Gastrocnemius medialis (tissue), 4 donors: ENCODE measurements at regions not wholly inside any gene's neighbourhood (a gene's known extent, or its start where the extent isn't known, plus 50 kb on each side); places are given as distances from the start of the nearest gene placed in this dataset.

ENCODE experiments used
- ATAC-seq, 2 donors: fragments of 150-250 bp; one replicate each; pipeline ENCODE4 v1.9.1; 2016
- DNase-seq, 2 donors: peaks; one replicate each; pipeline ENCODE4 v3.0.0-alpha.2; 2019
- H3K27ac ChIP-seq, 4 donors: fragments of 200-600 bp; sonication (generic); 1 replicate in 1 of 4; 2 replicates in 3 of 4; pipeline ENCODE4 v1.5.1; 2016 to 2018; ENCODE audit warnings: mild to moderate bottlenecking in 2 of 4, moderate library complexity in 1 of 4
- H3K27me3 ChIP-seq, 3 donors: fragments of 200-600 bp; sonication (generic) in 2 of 3; 1 replicate in 1 of 3; 2 replicates in 2 of 3; pipeline versions ENCODE4 v1.5.1 to v1.6.0; 2016 to 2019; ENCODE audit warnings: mild to moderate bottlenecking in 1 of 3, moderate library complexity in 1 of 3
- H3K36me3 ChIP-seq, 2 donors: fragments of 200-600 bp; sonication (generic) in 1 of 2; one replicate each; pipeline ENCODE4 v1.5.1; 2017 to 2018
- H3K4me1 ChIP-seq, 2 donors: fragments of 200-600 bp; sonication (generic) in 1 of 2; one replicate each; pipeline ENCODE4 v1.5.1; 2016 to 2017; ENCODE audit warnings: mild to moderate bottlenecking in 2 of 2
- H3K4me3 ChIP-seq, 4 donors: fragments of 200-600 bp; sonication (generic) in 3 of 4; 1 replicate in 1 of 4; 2 replicates in 3 of 4; pipeline ENCODE4 v1.5.1; 2016 to 2019; ENCODE audit warnings: mild to moderate bottlenecking in 2 of 4
- H3K9me3 ChIP-seq, 3 donors: fragments of 200-600 bp; sonication (generic) in 2 of 3; 1 replicate in 1 of 3; 2 replicates in 2 of 3; pipeline ENCODE4 v1.5.1; 2016 to 2019
- CTCF ChIP-seq, 5 experiments: fragments of 450-650 bp in 3 of 5; fragments of 200-600 bp in 2 of 5; sonication (generic) in 2 of 5; IDR thresholded peaks in 4 of 5; conservative IDR thresholded peaks in 1 of 5; 1 replicate in 4 of 5; 2 replicates in 1 of 5; pipeline ENCODE4 v1.5.1; 2016 to 2019; ENCODE audit warnings: antibody characterized with exemption in 5 of 5, mild to moderate bottlenecking in 3 of 5, moderate library complexity in 3 of 5
- POLR2A ChIP-seq, 2 donors: fragments of 450-650 bp; IDR thresholded peaks; one replicate each; pipeline ENCODE4 v1.6.1; 2017; ENCODE audit warnings: antibody characterized with exemption in 2 of 2, mild to moderate bottlenecking in 2 of 2, moderate library complexity in 2 of 2
- in situ Hi-C, 4 donors: fragments of 200-750 bp; cut with MboI; loops; one replicate each; pipeline versions ENCODE4 v1.15.0 to v1.8.0; 2017; ENCODE audit warnings: low sequenced_read_pairs in 4 of 4
- intact Hi-C: fragments of 100-400 bp; cut with DNase I; formaldehyde crosslinking; loops from one replicate; pipeline ENCODE4 v1.15.1; 2023; ENCODE audit warnings: low total_unique reads

- in situ Hi-C loops: no loop called here
- intact Hi-C loops: no loop called here
- no peak for ATAC-seq
- Histone ChIP-seq H3K27ac (no peak overlapping the region), H3K36me3 (no peaks in the 10 kb centered on the region), H3K4me1 (no peaks in the 10 kb centered on the region), H3K4me3 (no peak overlapping the region), H3K9me3 (no peaks in the 10 kb centered on the region), H3K27me3 (no peaks in the 10 kb centered on the region)
- TF ChIP-seq POLR2A (IDR thresholded peaks at IDR 0.05): no peak
- no peak for DNase-seq
These were observed 69.4 kb downstream of the SAMD9 start for GRCh38 chr7:93048136-93048930.

GRCh38 chr7:93047514-93048099, 70.2 kb downstream of the SAMD9 start:
- no peaks in the 10 kb centered on the region for H3K4me1 ChIP-seq
- intact Hi-C loops: no loop called here
- no peak for DNase-seq
- no peaks in the 10 kb centered on the region for H3K27me3 ChIP-seq
- TF ChIP-seq POLR2A (IDR thresholded peaks at IDR 0.05) (no peak), CTCF (IDR thresholded peaks at IDR 0.05 in 4 of 5, conservative IDR thresholded peaks at IDR 0.05 in 1 of 5) (no peak)
- H3K36me3 ChIP-seq: no peaks in the 10 kb centered on the region
- H3K27ac ChIP-seq: no peak overlapping the region
- in situ Hi-C loops: no loop called here
- no peak overlapping the region for H3K4me3 ChIP-seq
- no peak for ATAC-seq
- no peaks in the 10 kb centered on the region for H3K9me3 ChIP-seq

GRCh38 chr7:93046641-93047040, 71.1 kb downstream of the SAMD9 start:
- no peak for TF ChIP-seq POLR2A (IDR thresholded peaks at IDR 0.05)
- TF ChIP-seq CTCF (IDR thresholded peaks at IDR 0.05 in 4 of 5, conservative IDR thresholded peaks at IDR 0.05 in 1 of 5): no peak
- Histone ChIP-seq H3K9me3 (no peaks in the 10 kb centered on the region), H3K27ac (no peak overlapping the region), H3K27me3 (no peaks in the 10 kb centered on the region), H3K4me3 (no peak overlapping the region), H3K36me3 (no peaks in the 10 kb centered on the region), H3K4me1 (no peaks in the 10 kb centered on the region)
- no peak for ATAC-seq
- DNase-seq: no peak
- in situ Hi-C loops (no loop called here), intact Hi-C loops (no loop called here)

- DNase-seq (no peak), ATAC-seq (no peak)
- H3K4me1 ChIP-seq: no peaks in the 10 kb centered on the region
- no peak overlapping the region for H3K4me3 ChIP-seq
- no peaks in the 10 kb centered on the region for H3K9me3 ChIP-seq
- no peaks in the 10 kb centered on the region for H3K36me3 ChIP-seq
- no peak overlapping the region for H3K27ac ChIP-seq
- TF ChIP-seq POLR2A (IDR thresholded peaks at IDR 0.05) (no peak), CTCF (IDR thresholded peaks at IDR 0.05 in 4 of 5, conservative IDR thresholded peaks at IDR 0.05 in 1 of 5) (no peak)
- intact Hi-C loops: no loop called here
- in situ Hi-C loops: no loop called here
- H3K27me3 ChIP-seq: no peaks in the 10 kb centered on the region
These were observed 73.5 kb downstream of the SAMD9 start for GRCh38 chr7:93044147-93044810.

- no peaks in the 10 kb centered on the region for H3K36me3 ChIP-seq
- no peak for DNase-seq
- H3K27ac ChIP-seq: no peak overlapping the region
- TF ChIP-seq CTCF (IDR thresholded peaks at IDR 0.05 in 4 of 5, conservative IDR thresholded peaks at IDR 0.05 in 1 of 5): no peak
- no peak for TF ChIP-seq POLR2A (IDR thresholded peaks at IDR 0.05)
- intact Hi-C loops: no loop called here
- ATAC-seq: no peak
- in situ Hi-C loops: no loop called here
- H3K4me3 ChIP-seq: no peak overlapping the region
- H3K9me3 ChIP-seq: no peaks in the 10 kb centered on the region
- H3K27me3 ChIP-seq: no peaks in the 10 kb centered on the region
- H3K4me1 ChIP-seq: no peaks in the 10 kb centered on the region
These were observed 74.3 kb downstream of the SAMD9 start for GRCh38 chr7:93043385-93043985.
